ENCODE measurements at regions not wholly inside any gene's neighbourhood (a gene's known extent, or its start where the extent isn't known, plus 50 kb on each side); places are given as distances from the start of the nearest gene placed in this dataset.

GRCh38 chr9:13646500-13647021, 367.1 kb upstream of the MPDZ start:
- no peak for DNase-seq (ENCODE audit: low read depth)

- DNase-seq (ENCODE audit: low read depth) = no peak
Measured at GRCh38 chr9:13645557-13645956, 366.1 kb upstream of the MPDZ start.

- no peak for DNase-seq (ENCODE audit: low read depth)
Measured at GRCh38 chr9:13644675-13645074, 365.2 kb upstream of the MPDZ start.

GRCh38 chr9:13642646-13643045, 363.2 kb upstream of the MPDZ start:
- no peak for DNase-seq (ENCODE audit: low read depth)

GRCh38 chr9:13629067-13629466, 349.6 kb upstream of the MPDZ start:
- DNase-seq (ENCODE audit: low read depth) = no peak

- no peak for DNase-seq (ENCODE audit: low read depth)
Measured at GRCh38 chr9:13628526-13628925, 349.0 kb upstream of the MPDZ start.

- DNase-seq (ENCODE audit: low read depth) = no peak
Measured at GRCh38 chr9:13627502-13627901, 348.0 kb upstream of the MPDZ start.

GRCh38 chr9:13627071-13627470, 347.6 kb upstream of the MPDZ start:
- DNase-seq (ENCODE audit: low read depth) = no peak

GRCh38 chr9:13626601-13627000, 347.1 kb upstream of the MPDZ start:
- DNase-seq (ENCODE audit: low read depth) = no peak

- no peak for DNase-seq (ENCODE audit: low read depth)
Measured at GRCh38 chr9:13621872-13622564, 342.5 kb upstream of the MPDZ start.

- DNase-seq (ENCODE audit: low read depth) = no peak
Measured at GRCh38 chr9:13616491-13617035, 337.1 kb upstream of the MPDZ start.

- DNase-seq (ENCODE audit: low read depth) = no peak
Measured at GRCh38 chr9:13615660-13616490, 336.4 kb upstream of the MPDZ start.

GRCh38 chr9:13614060-13614459, 334.6 kb upstream of the MPDZ start:
- no peak for DNase-seq (ENCODE audit: low read depth)

GRCh38 chr9:13613296-13613695, 333.8 kb upstream of the MPDZ start:
- no peak for DNase-seq (ENCODE audit: low read depth)

GRCh38 chr9:13608451-13608850, 329.0 kb upstream of the MPDZ start:
- no peak for DNase-seq (ENCODE audit: low read depth)

GRCh38 chr9:13607481-13608441, 328.3 kb upstream of the MPDZ start:
- no peak for DNase-seq (ENCODE audit: low read depth)

GRCh38 chr9:13606586-13606985, 327.1 kb upstream of the MPDZ start:
- no peak for DNase-seq (ENCODE audit: low read depth)

GRCh38 chr9:13603921-13604320, 324.4 kb upstream of the MPDZ start:
- DNase-seq (ENCODE audit: low read depth) = no peak

- peak; percentile 22 for DNase-seq (ENCODE audit: low read depth)
Measured at GRCh38 chr9:13598738-13599137, 319.2 kb upstream of the MPDZ start.

GRCh38 chr9:13597427-13597826, 317.9 kb upstream of the MPDZ start:
- no peak for DNase-seq (ENCODE audit: low read depth)

GRCh38 chr9:13597004-13597403, 317.5 kb upstream of the MPDZ start:
- no peak for DNase-seq (ENCODE audit: low read depth)

All from stromal cell of bone marrow (primary cell).